ENCODE measurements at regions not wholly inside any gene's neighbourhood (a gene's known extent, or its start where the extent isn't known, plus 50 kb on each side); places are given as distances from the start of the nearest gene placed in this dataset.

DNA sequence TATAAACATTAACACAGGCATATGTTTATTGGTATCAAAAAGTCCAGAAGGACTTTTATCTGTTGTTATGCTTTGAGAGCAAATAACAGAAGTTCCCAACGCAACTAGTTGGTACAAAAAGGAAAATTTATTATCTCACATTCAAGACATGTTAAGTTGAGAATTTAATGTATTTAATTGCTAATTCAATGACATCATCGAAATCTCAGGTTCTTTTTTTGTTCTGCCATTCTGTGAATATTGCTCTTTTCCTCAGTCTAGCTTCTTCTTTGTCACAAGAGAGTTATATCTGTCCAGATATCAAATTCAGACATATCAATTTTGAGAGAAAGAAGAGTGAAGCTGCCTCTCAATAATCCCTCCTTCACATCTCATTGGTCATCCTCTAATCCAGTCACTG is 307.6 kb upstream of the PCSK5 start:
- TF ChIP-seq TCF12 (IDR thresholded peaks at IDR 0.05; ENCODE audit: low read depth): no peak
- no peak for TF ChIP-seq FOXM1 (IDR thresholded peaks at IDR 0.05; ENCODE audit: borderline replicate concordance, low read depth)
- TF ChIP-seq, protein P1, sequence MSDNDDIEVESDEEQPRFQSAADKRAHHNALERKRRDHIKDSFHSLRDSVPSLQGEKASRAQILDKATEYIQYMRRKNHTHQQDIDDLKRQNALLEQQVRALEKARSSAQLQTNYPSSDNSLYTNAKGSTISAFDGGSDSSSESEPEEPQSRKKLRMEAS (IDR thresholded peaks at IDR 0.05): no peak
- TF ChIP-seq TAF1 (IDR thresholded peaks at IDR 0.05; ENCODE audit: low read depth): no peak
- TF ChIP-seq CREB1 (IDR thresholded peaks at IDR 0.05; ENCODE audit: low read depth): no peak
- no peak for TF ChIP-seq NFIC (IDR thresholded peaks at IDR 0.05)
- TF ChIP-seq TEAD4 (IDR thresholded peaks at IDR 0.05): no peak

DNA sequence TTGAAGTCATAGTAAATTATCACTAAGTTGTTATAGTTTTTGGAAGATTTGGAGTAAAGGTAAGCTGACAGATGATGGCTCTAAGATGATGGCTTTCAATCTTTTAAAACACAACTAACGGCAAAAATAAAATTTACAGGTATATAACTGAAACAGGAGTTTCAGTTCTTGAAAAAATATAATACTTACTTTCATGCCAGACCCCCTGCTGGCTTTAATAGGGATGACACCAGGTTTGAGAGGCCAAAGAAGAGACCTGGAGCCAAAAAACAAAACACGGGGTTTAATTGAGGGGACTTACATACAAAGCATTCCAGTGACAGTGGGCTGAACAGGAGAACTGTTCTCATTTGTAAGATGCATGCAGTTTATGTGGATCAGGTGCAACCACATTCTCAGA is 301.7 kb upstream of the PCSK5 start:
- TF ChIP-seq RAD21 (IDR thresholded peaks at IDR 0.05; ENCODE audit: low read depth) (no peak), YY1 (IDR thresholded peaks at IDR 0.05; ENCODE audit: low read depth) (no peak), EGR1 (IDR thresholded peaks at IDR 0.05) (no peak), NFIC (IDR thresholded peaks at IDR 0.05) (no peak)
- TF ChIP-seq, protein P2, sequence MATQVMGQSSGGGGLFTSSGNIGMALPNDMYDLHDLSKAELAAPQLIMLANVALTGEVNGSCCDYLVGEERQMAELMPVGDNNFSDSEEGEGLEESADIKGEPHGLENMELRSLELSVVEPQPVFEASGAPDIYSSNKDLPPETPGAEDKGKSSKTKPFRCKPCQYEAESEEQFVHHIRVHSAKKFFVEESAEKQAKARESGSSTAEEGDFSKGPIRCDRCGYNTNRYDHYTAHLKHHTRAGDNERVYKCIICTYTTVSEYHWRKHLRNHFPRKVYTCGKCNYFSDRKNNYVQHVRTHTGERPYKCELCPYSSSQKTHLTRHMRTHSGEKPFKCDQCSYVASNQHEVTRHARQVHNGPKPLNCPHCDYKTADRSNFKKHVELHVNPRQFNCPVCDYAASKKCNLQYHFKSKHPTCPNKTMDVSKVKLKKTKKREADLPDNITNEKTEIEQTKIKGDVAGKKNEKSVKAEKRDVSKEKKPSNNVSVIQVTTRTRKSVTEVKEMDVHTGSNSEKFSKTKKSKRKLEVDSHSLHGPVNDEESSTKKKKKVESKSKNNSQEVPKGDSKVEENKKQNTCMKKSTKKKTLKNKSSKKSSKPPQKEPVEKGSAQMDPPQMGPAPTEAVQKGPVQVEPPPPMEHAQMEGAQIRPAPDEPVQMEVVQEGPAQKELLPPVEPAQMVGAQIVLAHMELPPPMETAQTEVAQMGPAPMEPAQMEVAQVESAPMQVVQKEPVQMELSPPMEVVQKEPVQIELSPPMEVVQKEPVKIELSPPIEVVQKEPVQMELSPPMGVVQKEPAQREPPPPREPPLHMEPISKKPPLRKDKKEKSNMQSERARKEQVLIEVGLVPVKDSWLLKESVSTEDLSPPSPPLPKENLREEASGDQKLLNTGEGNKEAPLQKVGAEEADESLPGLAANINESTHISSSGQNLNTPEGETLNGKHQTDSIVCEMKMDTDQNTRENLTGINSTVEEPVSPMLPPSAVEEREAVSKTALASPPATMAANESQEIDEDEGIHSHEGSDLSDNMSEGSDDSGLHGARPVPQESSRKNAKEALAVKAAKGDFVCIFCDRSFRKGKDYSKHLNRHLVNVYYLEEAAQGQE (IDR thresholded peaks at IDR 0.05; ENCODE audit: low read depth): no peak

DNA sequence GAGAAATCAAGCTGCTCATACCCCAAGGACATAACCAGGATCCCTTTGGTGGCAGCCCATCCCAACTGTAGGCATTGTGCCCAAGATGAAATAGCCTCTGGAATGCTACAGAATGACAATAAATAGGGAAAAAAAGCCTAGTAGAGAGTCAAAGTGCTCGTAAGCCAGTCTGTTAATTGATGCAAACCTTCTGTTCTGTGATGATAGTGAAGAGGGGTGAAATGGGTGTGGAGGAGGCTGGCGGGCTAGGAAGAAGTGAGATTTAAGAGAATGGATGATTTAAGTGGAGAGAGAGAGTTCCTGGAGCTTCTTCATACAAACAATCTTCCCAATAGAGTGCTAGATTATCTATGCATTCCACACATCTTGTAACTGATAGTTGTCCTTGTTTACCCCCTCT is 301.0 kb upstream of the PCSK5 start:
- no peak for TF ChIP-seq EP300 (IDR thresholded peaks at IDR 0.05; ENCODE audit: borderline replicate concordance)
- TF ChIP-seq, protein P1 (IDR thresholded peaks at IDR 0.05): no peak
- no peak for TF ChIP-seq RAD21 (IDR thresholded peaks at IDR 0.05; ENCODE audit: low read depth)
- TF ChIP-seq, protein P3, sequence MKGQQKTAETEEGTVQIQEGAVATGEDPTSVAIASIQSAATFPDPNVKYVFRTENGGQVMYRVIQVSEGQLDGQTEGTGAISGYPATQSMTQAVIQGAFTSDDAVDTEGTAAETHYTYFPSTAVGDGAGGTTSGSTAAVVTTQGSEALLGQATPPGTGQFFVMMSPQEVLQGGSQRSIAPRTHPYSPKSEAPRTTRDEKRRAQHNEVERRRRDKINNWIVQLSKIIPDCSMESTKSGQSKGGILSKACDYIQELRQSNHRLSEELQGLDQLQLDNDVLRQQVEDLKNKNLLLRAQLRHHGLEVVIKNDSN (IDR thresholded peaks at IDR 0.05): no peak
- no peak for TF ChIP-seq FOXM1 (IDR thresholded peaks at IDR 0.05; ENCODE audit: borderline replicate concordance, low read depth)
- TF ChIP-seq CREB1 (IDR thresholded peaks at IDR 0.05; ENCODE audit: low read depth): no peak
- TF ChIP-seq, protein P2 (IDR thresholded peaks at IDR 0.05; ENCODE audit: low read depth): no peak
- no peak for TF ChIP-seq TAF1 (IDR thresholded peaks at IDR 0.05; ENCODE audit: low read depth)
- no peak for TF ChIP-seq EGR1 (IDR thresholded peaks at IDR 0.05)
- no peak for TF ChIP-seq ZBTB7A (IDR thresholded peaks at IDR 0.05; ENCODE audit: low read depth)
- no peak for TF ChIP-seq NFIC (IDR thresholded peaks at IDR 0.05)
- TF ChIP-seq YY1 (IDR thresholded peaks at IDR 0.05; ENCODE audit: low read depth): no peak
- no peak for TF ChIP-seq CEBPB (IDR thresholded peaks at IDR 0.05)
- no peak for TF ChIP-seq TEAD4 (IDR thresholded peaks at IDR 0.05)

DNA sequence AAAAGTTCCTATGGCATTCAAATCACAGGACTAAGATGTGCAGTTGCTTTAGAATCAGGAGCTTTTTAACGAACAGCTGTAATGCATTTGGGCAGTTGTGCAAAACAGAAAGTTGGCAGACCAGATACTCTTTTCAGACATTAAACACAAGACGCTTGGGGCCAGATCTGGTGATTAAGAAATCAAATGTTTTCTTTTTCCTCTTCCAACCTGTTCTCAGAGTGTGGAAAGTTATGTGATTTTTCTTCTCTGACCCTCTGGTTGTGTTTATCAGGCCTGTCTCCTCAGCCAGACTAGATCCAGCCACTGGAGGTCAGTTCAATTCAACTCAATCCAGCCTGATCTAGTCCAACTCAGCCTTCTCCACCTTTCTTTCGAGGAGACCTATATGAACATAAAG is 298.5 kb upstream of the PCSK5 start:
- TF ChIP-seq, protein P1 (IDR thresholded peaks at IDR 0.05): no peak
- TF ChIP-seq, protein P2 (IDR thresholded peaks at IDR 0.05; ENCODE audit: low read depth): no peak
- TF ChIP-seq EGR1 (IDR thresholded peaks at IDR 0.05) (no peak), ZBTB7A (IDR thresholded peaks at IDR 0.05; ENCODE audit: low read depth) (no peak), TCF12 (IDR thresholded peaks at IDR 0.05; ENCODE audit: low read depth) (no peak), RAD21 (IDR thresholded peaks at IDR 0.05; ENCODE audit: low read depth) (no peak), TEAD4 (IDR thresholded peaks at IDR 0.05) (no peak), TAF1 (IDR thresholded peaks at IDR 0.05; ENCODE audit: low read depth) (no peak), CEBPB (IDR thresholded peaks at IDR 0.05) (no peak), CREB1 (IDR thresholded peaks at IDR 0.05; ENCODE audit: low read depth) (no peak), YY1 (IDR thresholded peaks at IDR 0.05; ENCODE audit: low read depth) (no peak), FOXM1 (IDR thresholded peaks at IDR 0.05; ENCODE audit: borderline replicate concordance, low read depth) (no peak)
- TF ChIP-seq, protein P3 (IDR thresholded peaks at IDR 0.05): no peak

DNA sequence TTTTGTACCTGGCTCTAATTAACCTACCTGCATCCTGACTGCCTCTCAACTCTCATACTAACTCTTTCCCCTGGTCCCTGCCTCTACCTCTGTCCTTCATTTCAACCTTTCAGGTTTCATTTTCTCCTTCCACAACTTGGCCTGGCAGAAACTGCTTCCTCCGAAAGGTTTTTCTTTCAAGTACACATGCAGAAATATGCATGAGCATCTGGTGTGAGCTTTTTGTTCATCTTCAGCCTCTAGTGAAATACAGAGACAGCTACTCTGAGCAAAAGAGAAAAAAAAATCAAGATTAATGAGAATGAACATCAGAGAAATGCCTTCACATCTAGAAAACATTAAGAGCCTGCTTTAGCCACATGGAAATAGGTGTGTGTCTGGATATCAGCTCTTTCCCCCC is 297.9 kb upstream of the PCSK5 start:
- TF ChIP-seq YY1 (IDR thresholded peaks at IDR 0.05; ENCODE audit: low read depth): no peak
- no peak for TF ChIP-seq NFIC (IDR thresholded peaks at IDR 0.05)
- TF ChIP-seq TCF12 (IDR thresholded peaks at IDR 0.05; ENCODE audit: low read depth): no peak
- no peak for TF ChIP-seq CREB1 (IDR thresholded peaks at IDR 0.05; ENCODE audit: low read depth)
- TF ChIP-seq, protein P1 (IDR thresholded peaks at IDR 0.05): no peak
- TF ChIP-seq EP300 (IDR thresholded peaks at IDR 0.05; ENCODE audit: borderline replicate concordance): no peak
- no peak for TF ChIP-seq CEBPB (IDR thresholded peaks at IDR 0.05)
- no peak for TF ChIP-seq TAF1 (IDR thresholded peaks at IDR 0.05; ENCODE audit: low read depth)
- no peak for TF ChIP-seq RAD21 (IDR thresholded peaks at IDR 0.05; ENCODE audit: low read depth)
- TF ChIP-seq, protein P2 (IDR thresholded peaks at IDR 0.05; ENCODE audit: low read depth): no peak
- TF ChIP-seq, protein P3 (IDR thresholded peaks at IDR 0.05): no peak
- TF ChIP-seq TEAD4 (IDR thresholded peaks at IDR 0.05): no peak
- TF ChIP-seq FOXM1 (IDR thresholded peaks at IDR 0.05; ENCODE audit: borderline replicate concordance, low read depth): no peak

Measured in Ishikawa (cell line).